HepG2 (cell line): ENCODE measurements at regions not wholly inside any gene's neighbourhood (a gene's known extent, or its start where the extent isn't known, plus 50 kb on each side); places are given as distances from the start of the nearest gene placed in this dataset.

Experiments
- ARHGAP35 ChIP-seq: sonication (generic); formaldehyde crosslinking; IDR thresholded peaks from 2 replicates; pipeline ENCODE4 v1.9.0; 2022; ENCODE audit warnings: mild to moderate bottlenecking, inconsistent platforms, moderate library complexity, missing genetic modification reagents, borderline replicate concordance
- ELF4 ChIP-seq: sonication (generic); formaldehyde crosslinking; IDR thresholded peaks from 2 replicates; pipeline ENCODE4 v1.5.0; 2020; ENCODE audit warnings: missing genetic modification reagents, mild to moderate bottlenecking, moderate library complexity, borderline replicate concordance
- FOXK2 ChIP-seq: fragments of 450-650 bp; IDR thresholded peaks from 2 replicates; pipeline ENCODE4 v1.6.1; 2016
- GATAD2A ChIP-seq: IDR thresholded peaks from 2 replicates; pipeline ENCODE4 v1.6.1; 2016
- HNRNPK ChIP-seq: fragments of 200-400 bp; formaldehyde crosslinking; IDR thresholded peaks from 2 replicates; pipeline ENCODE4 v1.6.1; 2018; ENCODE audit warnings: low read length, low read depth, moderate library complexity, mild to moderate bottlenecking; ENCODE audit not compliant: poor library complexity, severe bottlenecking
- KDM6A ChIP-seq: IDR thresholded peaks from 2 replicates; pipeline ENCODE4 v1.6.1; 2016; ENCODE audit warnings: low read depth
- PHF21A ChIP-seq: sonication (generic); formaldehyde crosslinking; IDR thresholded peaks from 2 replicates; pipeline ENCODE4 v1.5.0; 2020; ENCODE audit warnings: mild to moderate bottlenecking, missing genetic modification reagents
- RBM39 ChIP-seq: fragments of 200-400 bp; formaldehyde crosslinking; IDR thresholded peaks from one replicate; pipeline ENCODE4 v1.6.1; 2018; ENCODE audit warnings: antibody characterized with exemption, mild to moderate bottlenecking, low read depth, low read length; ENCODE audit not compliant: poor library complexity, severe bottlenecking
- REXO4 ChIP-seq: sonication (generic); formaldehyde crosslinking; IDR thresholded peaks from 2 replicates; pipeline ENCODE4 v1.8.0; 2022; ENCODE audit warnings: missing genetic modification reagents, mild to moderate bottlenecking, borderline replicate concordance
- SAP130 ChIP-seq: IDR thresholded peaks from 2 replicates; pipeline ENCODE4 v1.6.1; 2016; ENCODE audit warnings: low read depth
- TBL1XR1 ChIP-seq: fragments of 150-350 bp; IDR thresholded peaks from 2 replicates; pipeline ENCODE4 v1.6.1; 2014; ENCODE audit warnings: borderline replicate concordance, low read length; ENCODE audit not compliant: partially characterized antibody
- TOPORS ChIP-seq: sonication (generic); formaldehyde crosslinking; IDR thresholded peaks from 2 replicates; pipeline ENCODE4 v1.8.0; 2023; ENCODE audit warnings: mild to moderate bottlenecking, missing genetic modification reagents
- ZBTB7A ChIP-seq: sonication (generic); formaldehyde crosslinking; IDR thresholded peaks from 2 replicates; pipeline ENCODE4 v1.8.0; 2022; ENCODE audit warnings: mild to moderate bottlenecking, missing genetic modification reagents
- ZEB1 ChIP-seq: IDR thresholded peaks from 2 replicates; pipeline ENCODE4 v1.6.1; 2012; ENCODE audit warnings: mild to moderate bottlenecking, low read depth, inconsistent platforms; ENCODE audit not compliant: insufficient replicate concordance
- ZFP1 ChIP-seq: IDR thresholded peaks from 2 replicates; pipeline ENCODE4 v1.6.1; 2016
- ZNF230 ChIP-seq: sonication (generic); formaldehyde crosslinking; IDR thresholded peaks from 2 replicates; pipeline ENCODE4 v1.4.0; 2020; ENCODE audit warnings: mild to moderate bottlenecking, missing genetic modification reagents
- ZNF562 ChIP-seq: sonication (generic); formaldehyde crosslinking; IDR thresholded peaks from 2 replicates; pipeline ENCODE4 v1.8.0; 2022; ENCODE audit warnings: missing genetic modification reagents, borderline replicate concordance
- ZNF589 ChIP-seq: sonication (generic); formaldehyde crosslinking; conservative IDR thresholded peaks from 2 replicates; pipeline ENCODE4 v1.8.0; 2022; ENCODE audit warnings: mild to moderate bottlenecking, moderate library complexity, missing genetic modification reagents
- ZNF891 ChIP-seq: sonication (generic); formaldehyde crosslinking; IDR thresholded peaks from 2 replicates; pipeline ENCODE4 v1.5.0; 2020; ENCODE audit warnings: mild to moderate bottlenecking, missing genetic modification reagents
- TF ChIP-seq, protein P1 (sequence below): sonication (generic); formaldehyde crosslinking; IDR thresholded peaks from 2 replicates; pipeline ENCODE4 v1.4.0; 2020; ENCODE audit warnings: low read depth, missing genetic modification reagents
- TF ChIP-seq, protein P2 (sequence below): sonication (generic); formaldehyde crosslinking; IDR thresholded peaks from 2 replicates; pipeline ENCODE4 v1.8.1; 2022; ENCODE audit warnings: mild to moderate bottlenecking, missing genetic modification reagents
- TF ChIP-seq, protein P3 (sequence below): sonication (generic); formaldehyde crosslinking; IDR thresholded peaks from 2 replicates; pipeline ENCODE4 v1.4.0; 2020; ENCODE audit warnings: missing genetic modification reagents, borderline replicate concordance
- TF ChIP-seq, protein P4 (sequence below): sonication (generic); formaldehyde crosslinking; IDR thresholded peaks from 2 replicates; pipeline ENCODE4 v1.5.1; 2020; ENCODE audit warnings: mild to moderate bottlenecking, missing genetic modification reagents, borderline replicate concordance

DNA sequence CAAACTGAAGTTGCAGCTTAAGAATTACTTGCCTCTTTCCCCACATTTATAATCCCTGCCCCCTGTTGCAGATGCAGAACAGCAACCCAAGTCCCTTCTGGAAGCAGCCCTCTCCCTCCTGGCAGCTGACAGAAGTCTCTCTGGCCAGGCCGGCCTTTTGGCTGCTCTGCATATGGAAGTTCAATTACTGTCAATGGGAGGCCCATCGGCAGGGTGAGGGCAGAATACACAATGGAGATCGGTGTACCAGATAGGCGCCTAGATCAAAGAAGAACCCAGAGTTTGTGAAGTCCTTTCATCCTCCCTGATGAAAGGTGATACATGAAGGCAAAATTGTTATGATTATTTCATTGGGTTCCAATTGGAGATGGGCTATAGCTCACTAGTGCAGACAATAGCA is 327.9 kb upstream of the CTNNB1 start (continued):
- TF ChIP-seq ZNF589 (no peak), GATAD2A (CRISPR knock-in tag) (peak; percentile 72), HNRNPK (no peak), RBM39 (no peak), SAP130 (CRISPR knock-in tag) (peak; percentile 66), REXO4 (CRISPR knock-in tag) (no peak), ZFP1 (CRISPR knock-in tag) (no peak), ZBTB7A (no peak), ZNF562 (no peak), TOPORS (CRISPR knock-in tag) (no peak), ARHGAP35 (CRISPR knock-in tag) (no peak), TBL1XR1 (no peak), ELF4 (CRISPR knock-in tag) (no peak), PHF21A (CRISPR knock-in tag) (no peak), KDM6A (CRISPR knock-in tag) (0 out of 2 replicates have a peak, but pooled peaks have one; percentile 14), ZEB1 (no peak), ZNF891 (no peak), FOXK2 (no peak), ZNF230 (CRISPR knock-in tag) (no peak)
- TF ChIP-seq, protein P1, sequence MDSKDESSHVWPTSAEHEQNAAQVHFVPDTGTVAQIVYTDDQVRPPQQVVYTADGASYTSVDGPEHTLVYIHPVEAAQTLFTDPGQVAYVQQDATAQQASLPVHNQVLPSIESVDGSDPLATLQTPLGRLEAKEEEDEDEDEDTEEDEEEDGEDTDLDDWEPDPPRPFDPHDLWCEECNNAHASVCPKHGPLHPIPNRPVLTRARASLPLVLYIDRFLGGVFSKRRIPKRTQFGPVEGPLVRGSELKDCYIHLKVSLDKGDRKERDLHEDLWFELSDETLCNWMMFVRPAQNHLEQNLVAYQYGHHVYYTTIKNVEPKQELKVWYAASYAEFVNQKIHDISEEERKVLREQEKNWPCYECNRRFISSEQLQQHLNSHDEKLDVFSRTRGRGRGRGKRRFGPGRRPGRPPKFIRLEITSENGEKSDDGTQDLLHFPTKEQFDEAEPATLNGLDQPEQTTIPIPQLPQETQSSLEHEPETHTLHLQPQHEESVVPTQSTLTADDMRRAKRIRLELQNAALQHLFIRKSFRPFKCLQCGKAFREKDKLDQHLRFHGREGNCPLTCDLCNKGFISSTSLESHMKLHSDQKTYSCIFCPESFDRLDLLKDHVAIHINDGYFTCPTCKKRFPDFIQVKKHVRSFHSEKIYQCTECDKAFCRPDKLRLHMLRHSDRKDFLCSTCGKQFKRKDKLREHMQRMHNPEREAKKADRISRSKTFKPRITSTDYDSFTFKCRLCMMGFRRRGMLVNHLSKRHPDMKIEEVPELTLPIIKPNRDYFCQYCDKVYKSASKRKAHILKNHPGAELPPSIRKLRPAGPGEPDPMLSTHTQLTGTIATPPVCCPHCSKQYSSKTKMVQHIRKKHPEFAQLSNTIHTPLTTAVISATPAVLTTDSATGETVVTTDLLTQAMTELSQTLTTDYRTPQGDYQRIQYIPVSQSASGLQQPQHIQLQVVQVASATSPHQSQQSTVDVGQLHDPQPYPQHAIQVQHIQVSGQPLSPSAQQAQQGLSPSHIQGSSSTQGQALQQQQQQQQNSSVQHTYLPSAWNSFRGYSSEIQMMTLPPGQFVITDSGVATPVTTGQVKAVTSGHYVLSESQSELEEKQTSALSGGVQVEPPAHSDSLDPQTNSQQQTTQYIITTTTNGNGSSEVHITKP (CRISPR knock-in tag) = no peak
- TF ChIP-seq, protein P2, sequence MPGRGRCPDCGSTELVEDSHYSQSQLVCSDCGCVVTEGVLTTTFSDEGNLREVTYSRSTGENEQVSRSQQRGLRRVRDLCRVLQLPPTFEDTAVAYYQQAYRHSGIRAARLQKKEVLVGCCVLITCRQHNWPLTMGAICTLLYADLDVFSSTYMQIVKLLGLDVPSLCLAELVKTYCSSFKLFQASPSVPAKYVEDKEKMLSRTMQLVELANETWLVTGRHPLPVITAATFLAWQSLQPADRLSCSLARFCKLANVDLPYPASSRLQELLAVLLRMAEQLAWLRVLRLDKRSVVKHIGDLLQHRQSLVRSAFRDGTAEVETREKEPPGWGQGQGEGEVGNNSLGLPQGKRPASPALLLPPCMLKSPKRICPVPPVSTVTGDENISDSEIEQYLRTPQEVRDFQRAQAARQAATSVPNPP (CRISPR knock-in tag) = no peak
- TF ChIP-seq, protein P3, sequence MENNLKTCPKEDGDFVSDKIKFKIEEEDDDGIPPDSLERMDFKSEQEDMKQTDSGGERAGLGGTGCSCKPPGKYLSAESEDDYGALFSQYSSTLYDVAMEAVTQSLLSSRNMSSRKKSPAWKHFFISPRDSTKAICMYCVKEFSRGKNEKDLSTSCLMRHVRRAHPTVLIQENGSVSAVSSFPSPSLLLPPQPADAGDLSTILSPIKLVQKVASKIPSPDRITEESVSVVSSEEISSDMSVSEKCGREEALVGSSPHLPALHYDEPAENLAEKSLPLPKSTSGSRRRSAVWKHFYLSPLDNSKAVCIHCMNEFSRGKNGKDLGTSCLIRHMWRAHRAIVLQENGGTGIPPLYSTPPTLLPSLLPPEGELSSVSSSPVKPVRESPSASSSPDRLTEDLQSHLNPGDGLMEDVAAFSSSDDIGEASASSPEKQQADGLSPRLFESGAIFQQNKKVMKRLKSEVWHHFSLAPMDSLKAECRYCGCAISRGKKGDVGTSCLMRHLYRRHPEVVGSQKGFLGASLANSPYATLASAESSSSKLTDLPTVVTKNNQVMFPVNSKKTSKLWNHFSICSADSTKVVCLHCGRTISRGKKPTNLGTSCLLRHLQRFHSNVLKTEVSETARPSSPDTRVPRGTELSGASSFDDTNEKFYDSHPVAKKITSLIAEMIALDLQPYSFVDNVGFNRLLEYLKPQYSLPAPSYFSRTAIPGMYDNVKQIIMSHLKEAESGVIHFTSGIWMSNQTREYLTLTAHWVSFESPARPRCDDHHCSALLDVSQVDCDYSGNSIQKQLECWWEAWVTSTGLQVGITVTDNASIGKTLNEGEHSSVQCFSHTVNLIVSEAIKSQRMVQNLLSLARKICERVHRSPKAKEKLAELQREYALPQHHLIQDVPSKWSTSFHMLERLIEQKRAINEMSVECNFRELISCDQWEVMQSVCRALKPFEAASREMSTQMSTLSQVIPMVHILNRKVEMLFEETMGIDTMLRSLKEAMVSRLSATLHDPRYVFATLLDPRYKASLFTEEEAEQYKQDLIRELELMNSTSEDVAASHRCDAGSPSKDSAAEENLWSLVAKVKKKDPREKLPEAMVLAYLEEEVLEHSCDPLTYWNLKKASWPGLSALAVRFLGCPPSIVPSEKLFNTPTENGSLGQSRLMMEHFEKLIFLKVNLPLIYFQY (CRISPR knock-in tag) = no peak
- TF ChIP-seq, protein P4, sequence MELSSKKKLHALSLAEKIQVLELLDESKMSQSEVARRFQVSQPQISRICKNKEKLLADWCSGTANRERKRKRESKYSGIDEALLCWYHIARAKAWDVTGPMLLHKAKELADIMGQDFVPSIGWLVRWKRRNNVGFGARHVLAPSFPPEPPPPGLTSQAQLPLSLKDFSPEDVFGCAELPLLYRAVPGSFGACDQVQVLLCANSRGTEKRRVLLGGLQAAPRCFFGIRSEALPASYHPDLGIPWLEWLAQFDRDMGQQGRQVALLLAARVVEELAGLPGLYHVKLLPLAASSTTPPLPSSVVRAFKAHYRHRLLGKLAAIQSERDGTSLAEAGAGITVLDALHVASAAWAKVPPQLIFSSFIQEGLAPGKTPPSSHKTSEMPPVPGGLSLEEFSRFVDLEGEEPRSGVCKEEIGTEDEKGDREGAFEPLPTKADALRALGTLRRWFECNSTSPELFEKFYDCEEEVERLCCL = no peak
